Epithelial cell of proximal tubule (primary cell): ENCODE measurements at regions not wholly inside any gene's neighbourhood (a gene's known extent, or its start where the extent isn't known, plus 50 kb on each side); places are given as distances from the start of the nearest gene placed in this dataset.

Experiments used
- DNase-seq: peaks from one replicate; pipeline ENCODE4 v3.0.0-alpha.2; 2011; ENCODE audit warnings: low read depth
- H3K4me3 ChIP-seq: 2 replicates; pipeline ENCODE4 v1.5.1; 2011; ENCODE audit warnings: low read depth, mild to moderate bottlenecking, low read length
- TF ChIP-seq, protein P1 (sequence below): conservative IDR thresholded peaks from 2 replicates; pipeline ENCODE4 v1.5.1; 2012; ENCODE audit warnings: low read depth, mild to moderate bottlenecking, low read length

DNA sequence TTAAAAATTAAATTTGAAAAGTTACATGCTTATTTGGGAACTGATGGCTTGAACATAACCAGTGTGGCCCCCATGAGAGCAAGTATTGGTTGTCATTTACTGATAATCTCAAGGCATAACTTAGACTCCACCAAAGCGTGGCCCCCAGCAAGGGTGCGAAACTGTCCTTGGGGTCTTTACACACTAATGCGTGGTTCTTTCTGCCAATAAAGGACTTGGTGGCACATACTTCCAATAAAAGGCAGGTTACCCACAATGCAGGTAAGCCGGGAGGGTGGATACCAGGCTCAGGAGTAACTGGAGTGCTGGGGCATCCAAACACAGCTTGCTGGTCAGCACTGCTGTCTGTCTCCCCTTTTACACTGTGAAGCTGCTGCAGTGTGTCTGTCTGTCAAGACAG lies 278.2 kb upstream of the NCKAP5 start:
- H3K4me3 ChIP-seq = no peak overlapping the region
- TF ChIP-seq, protein P1, sequence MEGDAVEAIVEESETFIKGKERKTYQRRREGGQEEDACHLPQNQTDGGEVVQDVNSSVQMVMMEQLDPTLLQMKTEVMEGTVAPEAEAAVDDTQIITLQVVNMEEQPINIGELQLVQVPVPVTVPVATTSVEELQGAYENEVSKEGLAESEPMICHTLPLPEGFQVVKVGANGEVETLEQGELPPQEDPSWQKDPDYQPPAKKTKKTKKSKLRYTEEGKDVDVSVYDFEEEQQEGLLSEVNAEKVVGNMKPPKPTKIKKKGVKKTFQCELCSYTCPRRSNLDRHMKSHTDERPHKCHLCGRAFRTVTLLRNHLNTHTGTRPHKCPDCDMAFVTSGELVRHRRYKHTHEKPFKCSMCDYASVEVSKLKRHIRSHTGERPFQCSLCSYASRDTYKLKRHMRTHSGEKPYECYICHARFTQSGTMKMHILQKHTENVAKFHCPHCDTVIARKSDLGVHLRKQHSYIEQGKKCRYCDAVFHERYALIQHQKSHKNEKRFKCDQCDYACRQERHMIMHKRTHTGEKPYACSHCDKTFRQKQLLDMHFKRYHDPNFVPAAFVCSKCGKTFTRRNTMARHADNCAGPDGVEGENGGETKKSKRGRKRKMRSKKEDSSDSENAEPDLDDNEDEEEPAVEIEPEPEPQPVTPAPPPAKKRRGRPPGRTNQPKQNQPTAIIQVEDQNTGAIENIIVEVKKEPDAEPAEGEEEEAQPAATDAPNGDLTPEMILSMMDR = no peak
- no peak for DNase-seq

DNA sequence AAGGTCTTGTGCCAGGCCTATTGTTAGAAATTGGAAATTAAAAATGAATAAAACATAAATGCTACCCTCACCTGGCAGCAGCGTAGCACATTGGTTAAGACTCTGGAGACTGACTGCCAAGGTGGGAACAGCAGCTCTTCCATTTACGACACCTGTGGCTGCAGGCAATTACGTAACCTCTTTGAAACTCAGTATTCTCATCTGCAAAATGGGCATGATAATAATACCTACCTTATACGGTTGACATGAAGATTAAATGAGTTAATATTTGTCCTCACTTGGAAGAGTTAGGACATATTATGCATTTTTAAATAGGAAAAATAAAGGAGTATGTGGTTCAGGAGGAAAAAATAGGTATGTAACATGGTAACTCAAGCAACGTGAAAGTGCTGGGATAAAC lies 279.3 kb upstream of the NCKAP5 start:
- TF ChIP-seq, protein P1 = no peak
- DNase-seq = no peak
- H3K4me3 ChIP-seq = no peak overlapping the region

DNA sequence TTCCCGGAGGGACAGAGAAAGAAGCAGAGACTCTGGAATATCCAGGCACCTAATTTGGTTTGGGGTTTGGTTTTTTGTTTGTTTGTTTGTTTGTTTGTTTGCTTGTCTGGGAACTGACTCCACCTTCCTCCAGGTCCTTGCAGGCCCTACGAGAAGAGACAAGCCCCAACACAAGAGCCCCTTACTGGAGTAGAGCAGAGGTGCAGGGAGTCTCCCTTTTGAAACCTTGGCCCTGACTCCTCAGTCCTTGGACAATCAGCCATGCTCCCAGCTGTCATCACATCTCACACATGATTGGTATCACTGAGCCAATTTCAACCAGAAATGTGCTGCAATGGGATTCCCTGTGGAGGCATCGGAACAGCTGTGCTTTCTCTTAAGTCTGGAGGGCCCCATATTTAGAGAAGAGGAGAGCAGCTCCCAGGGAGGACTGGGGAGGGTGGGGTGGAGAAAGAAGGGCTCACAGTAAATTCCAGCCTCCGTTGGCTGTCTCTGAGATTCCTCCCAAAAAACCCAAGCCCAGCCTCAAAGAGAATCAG lies 279.9 kb upstream of the NCKAP5 start:
- TF ChIP-seq, protein P1 = no peak
- no peak for DNase-seq
- H3K4me3 ChIP-seq = no peak overlapping the region

DNA sequence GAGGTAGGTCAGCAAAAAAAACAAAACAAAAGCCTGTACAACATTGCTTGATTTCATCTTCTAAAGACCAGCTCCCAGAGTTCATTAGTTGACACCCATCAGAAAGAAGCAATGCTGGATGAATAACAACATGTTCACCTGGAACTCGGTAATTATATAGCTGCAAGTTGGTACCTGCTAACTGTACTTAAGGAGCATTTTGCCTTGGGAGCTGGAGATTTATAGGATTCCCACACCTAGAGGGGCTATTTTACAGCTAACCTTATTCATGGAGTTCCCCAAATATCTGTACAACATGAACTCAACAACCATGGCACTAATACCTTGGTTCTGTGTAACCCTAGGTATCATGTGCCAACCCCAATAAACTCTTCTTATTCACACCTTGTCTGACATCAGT lies 281.1 kb upstream of the NCKAP5 start:
- H3K4me3 ChIP-seq = no peak overlapping the region
- TF ChIP-seq, protein P1 = no peak
- DNase-seq = no peak

DNA sequence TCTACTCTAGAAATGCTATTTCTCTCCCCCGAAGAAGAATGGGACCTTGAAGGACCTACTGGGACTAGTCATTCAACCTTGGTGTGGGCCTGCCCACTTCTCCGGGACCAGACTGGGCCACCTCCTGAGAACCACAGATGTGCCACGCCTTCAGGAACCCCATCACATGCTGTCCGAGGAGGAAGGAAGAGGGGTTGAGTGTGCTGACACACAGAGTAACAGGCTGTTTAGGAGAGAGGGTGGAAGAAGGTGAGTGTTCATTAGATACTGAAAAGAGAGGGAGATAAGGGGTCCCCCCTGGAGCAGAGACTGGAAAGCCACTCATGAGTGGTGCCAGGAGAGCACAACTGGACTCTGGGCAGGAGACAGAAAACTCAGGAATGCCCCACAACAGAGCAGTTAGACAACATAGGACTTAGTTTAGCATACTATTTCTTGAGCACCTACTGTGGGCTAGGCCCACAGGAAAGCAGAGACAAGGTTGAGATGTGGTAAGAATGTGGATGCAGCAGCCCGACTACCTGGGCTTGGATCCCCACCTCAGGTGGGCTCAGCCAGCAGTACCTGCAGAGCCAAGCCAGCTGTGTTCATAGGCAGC lies 286.4 kb upstream of the NCKAP5 start:
- no peak for DNase-seq
- H3K4me3 ChIP-seq = no peak overlapping the region
- TF ChIP-seq, protein P1 = no peak

DNA sequence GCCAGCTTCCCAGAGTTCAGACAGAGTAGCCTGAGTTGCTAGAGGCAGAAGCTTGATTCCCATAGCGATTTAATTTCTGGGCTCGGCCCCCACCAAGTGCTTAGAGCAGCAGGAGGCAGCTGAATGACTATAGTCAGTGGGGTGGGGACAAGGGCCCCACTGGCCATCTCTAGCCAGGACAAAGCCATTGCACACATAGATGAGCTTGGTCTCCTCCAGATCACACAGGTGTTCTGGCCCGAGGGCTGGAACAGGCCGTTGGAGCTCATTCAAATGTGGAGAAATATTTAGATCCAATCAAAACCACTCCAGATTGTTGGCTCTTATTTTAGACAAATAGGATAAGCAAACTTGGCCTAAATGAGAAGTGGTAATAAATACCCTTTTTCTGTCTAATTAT lies 287.3 kb upstream of the NCKAP5 start:
- TF ChIP-seq, protein P1 = no peak
- no peak for DNase-seq

DNA sequence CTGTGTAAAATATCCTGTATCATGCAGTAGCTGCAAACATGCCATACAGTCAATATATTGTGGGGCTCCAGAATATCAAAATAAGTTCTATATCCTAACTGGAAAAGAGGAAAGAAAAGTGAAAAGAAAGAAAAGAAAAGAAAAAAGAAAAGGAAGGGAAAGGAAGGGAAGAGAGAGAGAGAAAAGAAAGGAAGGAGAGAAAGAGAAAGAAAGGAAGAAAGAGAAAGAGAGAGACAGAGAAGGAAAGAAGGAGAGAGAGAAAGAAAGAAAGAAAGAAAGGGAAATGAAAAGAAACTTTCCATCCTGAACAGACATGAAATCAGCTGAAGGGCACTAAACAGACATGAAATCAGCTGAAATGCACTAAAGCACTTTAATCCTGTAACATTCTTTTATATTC lies 288.4 kb upstream of the NCKAP5 start:
- DNase-seq = no peak
- no peak overlapping the region for H3K4me3 ChIP-seq
- TF ChIP-seq, protein P1 = no peak

More for the DNA sequence above, 287.3 kb upstream of the NCKAP5 start:
- no peak overlapping the region for H3K4me3 ChIP-seq
